SK-N-SH (cell line): ENCODE measurements at regions not wholly inside any gene's neighbourhood (a gene's known extent, or its start where the extent isn't known, plus 50 kb on each side); places are given as distances from the start of the nearest gene placed in this dataset.

Source experiments
- CTCF ChIA-PET: fragments of 300-600, 350-600 bp; formaldehyde crosslinking; extraction: SDS; loops from one replicate; lab custom pipeline; 2021; lab: Yijun Ruan, JAX
- POLR2A ChIA-PET: fragments of 350-600 bp; sonication (Branson Sonifier 250); formaldehyde crosslinking; extraction: SDS; loops from one replicate; lab custom pipeline; 2020; ENCODE audit warnings: antibody characterized with exemption, inconsistent platforms; lab: Yijun Ruan, JAX
- DNase-seq: peaks from one replicate; pipeline ENCODE4 v3.0.0; 2012
- H2AFZ ChIP-seq: fragments of 200-600 bp; sonication (generic); 2 replicates; pipeline ENCODE4 v1.8.1; 2016; ENCODE audit warnings: antibody characterized with exemption, mild to moderate bottlenecking, low read depth
- H3F3A ChIP-seq: fragments of 200-600 bp; sonication (generic); replicated peaks from 2 replicates; pipeline ENCODE3; 2016; ENCODE audit warnings: antibody characterized with exemption, mild to moderate bottlenecking; ENCODE audit not compliant: insufficient read depth
- H3K27ac ChIP-seq, 2 experiments: fragments of 200-500 bp in 1 of 2; fragments of 200-600 bp in 1 of 2; sonication (Bioruptor generic) in 1 of 2; sonication (generic), shearing (Covaris generic) in 1 of 2; 2 replicates each; pipeline versions ENCODE4 v1.5.1 to v1.6.1; 2014 to 2016; ENCODE audit warnings: low read depth in 2 of 2, inconsistent platforms in 1 of 2, low read length in 1 of 2, mild to moderate bottlenecking in 1 of 2, mixed read lengths in 1 of 2
- H3K27me3 ChIP-seq: fragments of 200-600 bp; sonication (generic), shearing (Covaris generic); 2 replicates; pipeline ENCODE4 v1.6.1; 2016; ENCODE audit warnings: mixed run types; ENCODE audit not compliant: insufficient read depth
- H3K36me3 ChIP-seq, 2 experiments: fragments of 200-500 bp in 1 of 2; fragments of 200-600 bp in 1 of 2; sonication (Bioruptor generic) in 1 of 2; sonication (generic) in 1 of 2; replicated peaks in 1 of 2; 2 replicates each; pipeline versions ENCODE3 to v1.5.1; 2014 to 2016; ENCODE audit warnings: low read length in 1 of 2, mild to moderate bottlenecking in 1 of 2; ENCODE audit not compliant: insufficient read depth in 2 of 2, control insufficient read depth in 1 of 2
- H3K4me1 ChIP-seq, 2 experiments: fragments of 200-500 bp in 1 of 2; fragments of 200-600 bp in 1 of 2; sonication (Bioruptor generic) in 1 of 2; sonication (generic), shearing (Covaris generic) in 1 of 2; 2 replicates each; pipeline versions ENCODE4 v1.5.1 to v1.6.1; 2014 to 2016; ENCODE audit warnings: low read depth in 1 of 2, low read length in 1 of 2, mixed run types in 1 of 2; ENCODE audit not compliant: insufficient read depth in 2 of 2, control insufficient read depth in 1 of 2
- H3K4me2 ChIP-seq: fragments of 200-600 bp; sonication (generic), shearing (Covaris generic); 2 replicates; pipeline ENCODE4 v1.6.1; 2017; ENCODE audit warnings: mixed run types
- H3K4me3 ChIP-seq, 2 experiments: fragments of 200-500 bp in 1 of 2; fragments of 200-600 bp in 1 of 2; sonication (Bioruptor generic) in 1 of 2; sonication (generic), shearing (Covaris generic) in 1 of 2; 2 replicates each; pipeline versions ENCODE4 v1.5.1 to v1.8.1; 2014 to 2016; ENCODE audit warnings: low read depth in 2 of 2, inconsistent platforms in 1 of 2, low read length in 1 of 2, mild to moderate bottlenecking in 1 of 2, mixed read lengths in 1 of 2, moderate library complexity in 1 of 2
- H3K79me2 ChIP-seq: fragments of 200-600 bp; sonication (generic); 2 replicates; pipeline ENCODE4 v1.8.1; 2017; ENCODE audit warnings: mild to moderate bottlenecking; ENCODE audit not compliant: insufficient read depth
- H3K9ac ChIP-seq: fragments of 200-600 bp; sonication (generic); 2 replicates; pipeline ENCODE4 v1.6.1; 2017; ENCODE audit warnings: mixed run types
- H3K9me2 ChIP-seq: fragments of 200-600 bp; sonication (generic); 2 replicates; pipeline ENCODE4 v1.6.1; 2017; ENCODE audit warnings: mixed run types
- H3K9me3 ChIP-seq: fragments of 200-600 bp; sonication (generic); 2 replicates; pipeline ENCODE4 v1.6.1; 2017; ENCODE audit warnings: mixed run types, mild to moderate bottlenecking, moderate library complexity
- H4K20me1 ChIP-seq: fragments of 200-600 bp; sonication (generic); 2 replicates; pipeline ENCODE4 v1.6.1; 2017; ENCODE audit warnings: mild to moderate bottlenecking, mixed run types; ENCODE audit not compliant: insufficient read depth
- CTCF ChIP-seq: fragments of 200-600 bp; sonication (generic); IDR thresholded peaks from 2 replicates; pipeline ENCODE4 v1.6.1; 2017; ENCODE audit warnings: antibody characterized with exemption, mild to moderate bottlenecking, moderate library complexity
- EZH2phosphoT487 ChIP-seq: fragments of 200-600 bp; sonication (generic); IDR thresholded peaks from 2 replicates; pipeline ENCODE4 v1.6.1; 2017; ENCODE audit warnings: low read depth, mixed run types, mild to moderate bottlenecking, antibody characterized with exemption, moderate library complexity, borderline replicate concordance
- FOXM1 ChIP-seq: IDR thresholded peaks from 2 replicates; pipeline ENCODE4 v1.4.0; 2012; ENCODE audit warnings: low read depth, mild to moderate bottlenecking
- MEF2A ChIP-seq: IDR thresholded peaks from 2 replicates; pipeline ENCODE4 v1.4.0; 2012; ENCODE audit warnings: low read depth, borderline replicate concordance
- NFIC ChIP-seq: IDR thresholded peaks from 2 replicates; pipeline ENCODE4 v1.4.0; 2012; ENCODE audit warnings: borderline replicate concordance
- RXRA ChIP-seq: IDR thresholded peaks from 2 replicates; pipeline ENCODE4 v1.4.0; 2012; ENCODE audit warnings: low read depth, mild to moderate bottlenecking, borderline replicate concordance
- TCF12 ChIP-seq: IDR thresholded peaks from 2 replicates; pipeline ENCODE4 v1.4.0; 2012
- USF1 ChIP-seq: IDR thresholded peaks from 2 replicates; pipeline ENCODE4 v1.4.0; 2012; ENCODE audit warnings: low read depth, borderline replicate concordance
- WGBS: methylation state at CpG from one replicate; pipeline ENCODE4 v1.1.6; 2017; ENCODE audit warnings: low lambda C conversion rate; 5-methylcytosine and 5-hydroxymethylcytosine counted together
- TF ChIP-seq, protein P1 (sequence below): IDR thresholded peaks from 2 replicates; pipeline ENCODE4 v1.4.0; 2012; ENCODE audit warnings: low read depth

- no peaks in the 10 kb centered on the region for H3K9me2 ChIP-seq
- WGBS, result 45% methylated on average over 2 of the region's 2 CpGs
- H3K9me3 ChIP-seq, result no peaks in the 10 kb centered on the region
- H3F3A ChIP-seq, result no peaks in the 10 kb centered on the region
- no peaks in the 10 kb centered on the region for H3K36me3 ChIP-seq
- TF ChIP-seq TCF12 (no peak), MEF2A (no peak), CTCF (no peak), USF1 (no peak), EZH2phosphoT487 (no peak)
- TF ChIP-seq, protein P1, sequence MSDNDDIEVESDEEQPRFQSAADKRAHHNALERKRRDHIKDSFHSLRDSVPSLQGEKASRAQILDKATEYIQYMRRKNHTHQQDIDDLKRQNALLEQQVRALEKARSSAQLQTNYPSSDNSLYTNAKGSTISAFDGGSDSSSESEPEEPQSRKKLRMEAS, result no peak
- POLR2A ChIA-PET, result no interaction called here
- H3K79me2 ChIP-seq, result no peaks in the 10 kb centered on the region
- H3K4me2 ChIP-seq, result no peak overlapping the region
- no peak overlapping the region for H2AFZ ChIP-seq
- no peak overlapping the region for H3K27ac ChIP-seq
- no peak for DNase-seq
- H3K4me3 ChIP-seq, result no peak overlapping the region
- no peaks in the 10 kb centered on the region for H4K20me1 ChIP-seq
- CTCF ChIA-PET, result interaction anchor here (1.2 kb wide), 1 partner anchor 12 kb away, joined by 3 read pairs; no protein-coding TSS in a partner anchor
- no peaks in the 10 kb centered on the region for H3K27me3 ChIP-seq
- H3K4me1 ChIP-seq, result no peaks in the 10 kb centered on the region
- no peak overlapping the region for H3K9ac ChIP-seq
Measured at GRCh38 chr2:146415291-146415690, 1429.5 kb upstream of the ACVR2A start.

GRCh38 chr2:146414456-146414855, 1430.4 kb upstream of the ACVR2A start:
- Histone ChIP-seq H3K27me3 (no peaks in the 10 kb centered on the region), H3F3A (no peaks in the 10 kb centered on the region), H2AFZ (no peak overlapping the region), H3K9ac (no peak overlapping the region), H3K79me2 (no peaks in the 10 kb centered on the region), H3K4me3 (no peak overlapping the region), H3K9me2 (no peaks in the 10 kb centered on the region), H3K36me3 (no peaks in the 10 kb centered on the region), H3K4me2 (no peak overlapping the region), H3K9me3 (no peaks in the 10 kb centered on the region), H3K4me1 (no peaks in the 10 kb centered on the region), H3K27ac (no peak overlapping the region), H4K20me1 (no peaks in the 10 kb centered on the region)
- no peak for DNase-seq
- no peak for TF ChIP-seq MEF2A
- TF ChIP-seq FOXM1, result no peak
- no peak for TF ChIP-seq RXRA
- no peak for TF ChIP-seq NFIC
- ChIA-PET CTCF (interaction anchor here (1.2 kb wide), 1 partner anchor 13 kb away, joined by 5 read pairs; no protein-coding TSS in a partner anchor), POLR2A (no interaction called here)
- 55% methylated on average over 5 of the region's 5 CpGs for WGBS
